CD4-positive, CD25-positive, alpha-beta regulatory T cell (primary cell): ENCODE measurements at regions not wholly inside any gene's neighbourhood (a gene's known extent, or its start where the extent isn't known, plus 50 kb on each side); places are given as distances from the start of the nearest gene placed in this dataset.

ENCODE experiments used
- ATAC-seq, 2 donors: fragments of 150-1000 bp; cut with Tn5 transposase; one replicate each; pipeline ENCODE4 v1.10.0; 2021; ENCODE audit warnings: low read depth in 2 of 2, moderate number of reproducible peaks in 2 of 2, moderate library complexity in 1 of 2
- DNase-seq, 3 donors: peaks; one replicate each; pipeline versions ENCODE4 v3.0.0 to v3.0.0-alpha.2; 2012 to 2022; ENCODE audit warnings: mixed read lengths in 1 of 3
- H3K27ac ChIP-seq: one replicate; pipeline ENCODE4 v1.7.0; 2013; ENCODE audit warnings: mild to moderate bottlenecking, low read length; ENCODE audit not compliant: insufficient read depth, poor library complexity, severe bottlenecking
- H3K27me3 ChIP-seq: one replicate; pipeline ENCODE4 v1.7.0; 2013; ENCODE audit warnings: low read length; ENCODE audit not compliant: control insufficient read depth, insufficient read depth
- H3K36me3 ChIP-seq: one replicate; pipeline ENCODE4 v1.7.0; 2013; ENCODE audit warnings: mild to moderate bottlenecking, low read length, moderate library complexity; ENCODE audit not compliant: control insufficient read depth, insufficient read depth
- H3K4me1 ChIP-seq: 2 replicates; pipeline ENCODE4 v1.7.0; 2013; ENCODE audit warnings: mild to moderate bottlenecking, low read length; ENCODE audit not compliant: insufficient read depth, control insufficient read depth, poor library complexity, severe bottlenecking
- H3K4me3 ChIP-seq: one replicate; pipeline ENCODE4 v1.7.0; 2013; ENCODE audit warnings: low read depth, mild to moderate bottlenecking, low read length, moderate library complexity
- H3K9me3 ChIP-seq, 2 experiments: 1 replicate in 1 of 2; 2 replicates in 1 of 2; pipeline ENCODE4 v1.7.0; 2013; ENCODE audit warnings: low read length in 2 of 2, mild to moderate bottlenecking in 1 of 2, moderate library complexity in 1 of 2; ENCODE audit not compliant: control insufficient read depth in 2 of 2
- H3K27ac Mint-ChIP-seq, 3 donors: one replicate each; pipeline ENCODE4 v1.8.0; 2020 to 2022; ENCODE audit warnings: mild to moderate bottlenecking in 3 of 3, mixed read lengths in 3 of 3, moderate library complexity in 2 of 3
- H3K27me3 Mint-ChIP-seq: one replicate; pipeline ENCODE4 v1.8.0; 2022; ENCODE audit warnings: mild to moderate bottlenecking, mixed read lengths
- H3K36me3 Mint-ChIP-seq: one replicate; pipeline ENCODE4 v1.8.0; 2020; ENCODE audit warnings: mixed read lengths
- H3K4me1 Mint-ChIP-seq, 4 donors: one replicate each; pipeline ENCODE4 v1.8.0; 2020 to 2022; ENCODE audit warnings: mixed read lengths in 4 of 4, mild to moderate bottlenecking in 1 of 4
- H3K4me3 Mint-ChIP-seq, 4 donors: one replicate each; pipeline ENCODE4 v1.8.0; 2020 to 2022; ENCODE audit warnings: mild to moderate bottlenecking in 4 of 4, mixed read lengths in 4 of 4, moderate library complexity in 3 of 4
- H3K9me3 Mint-ChIP-seq, 7 donors: one replicate each; pipeline ENCODE4 v1.8.0; 2020 to 2022; ENCODE audit warnings: mixed read lengths in 7 of 7, mild to moderate bottlenecking in 3 of 7, moderate library complexity in 2 of 7

GRCh38 chr4:148574066-148574465 is 131.9 kb upstream of the NR3C2 start:
- no peaks in the 10 kb centered on the region for H3K4me1 Mint-ChIP-seq

GRCh38 chr4:148573296-148573695 is 131.1 kb upstream of the NR3C2 start:
- DNase-seq (no peak), ATAC-seq (no peak)
- Histone ChIP-seq H3K27me3 (no peaks in the 10 kb centered on the region), H3K27ac (no peak overlapping the region), H3K9me3 (peaks cover 2 to 6% of the 10 kb centered on the region in 2 experiments), H3K4me1 (no peaks in the 10 kb centered on the region), H3K4me3 (no peak overlapping the region), H3K36me3 (no peaks in the 10 kb centered on the region)
- H3K36me3 Mint-ChIP-seq: no peaks in the 10 kb centered on the region
- H3K4me3 Mint-ChIP-seq: no peak overlapping the region
- H3K27me3 Mint-ChIP-seq: no peaks in the 10 kb centered on the region
- H3K4me1 Mint-ChIP-seq: no peaks in the 10 kb centered on the region
- no peak overlapping the region for H3K27ac Mint-ChIP-seq
- H3K9me3 Mint-ChIP-seq: peaks cover 0 to 18% (median 5%) of the 10 kb centered on the region in 7 donors

More at GRCh38 chr4:148574066-148574465, 131.9 kb upstream of the NR3C2 start:
- no peak overlapping the region for H3K27ac ChIP-seq
- H3K27me3 ChIP-seq: no peaks in the 10 kb centered on the region
- H3K27ac Mint-ChIP-seq: no peak overlapping the region
- H3K36me3 Mint-ChIP-seq: no peaks in the 10 kb centered on the region
- no peaks in the 10 kb centered on the region for H3K4me1 ChIP-seq
- H3K4me3 ChIP-seq: no peak overlapping the region
- no peak for ATAC-seq
- no peak overlapping the region for H3K4me3 Mint-ChIP-seq
- H3K9me3 ChIP-seq: peaks cover 2 to 6% of the 10 kb centered on the region in 2 experiments
- no peak for DNase-seq
- peaks cover 0 to 14% (median 5%) of the 10 kb centered on the region in 7 donors for H3K9me3 Mint-ChIP-seq
- no peaks in the 10 kb centered on the region for H3K36me3 ChIP-seq
- H3K27me3 Mint-ChIP-seq: no peaks in the 10 kb centered on the region

- H3K4me1 Mint-ChIP-seq: no peaks in the 10 kb centered on the region
- peaks cover 0 to 21% (median 5%) of the 10 kb centered on the region in 7 donors for H3K9me3 Mint-ChIP-seq
- H3K9me3 ChIP-seq: peaks cover 2 to 6% of the 10 kb centered on the region in 2 experiments
- no peaks in the 10 kb centered on the region for H3K27me3 Mint-ChIP-seq
- DNase-seq: no peak
- H3K4me3 ChIP-seq: no peak overlapping the region
- H3K27ac Mint-ChIP-seq: no peak overlapping the region
- no peak for ATAC-seq
- H3K27ac ChIP-seq: no peak overlapping the region
- no peaks in the 10 kb centered on the region for H3K4me1 ChIP-seq
- no peaks in the 10 kb centered on the region for H3K36me3 ChIP-seq
- H3K36me3 Mint-ChIP-seq: no peaks in the 10 kb centered on the region
- H3K4me3 Mint-ChIP-seq: no peak overlapping the region
- no peaks in the 10 kb centered on the region for H3K27me3 ChIP-seq
These were observed 123.6 kb upstream of the NR3C2 start for GRCh38 chr4:148565801-148566200.

- Histone ChIP-seq H3K4me3 (no peak overlapping the region), H3K4me1 (no peaks in the 10 kb centered on the region), H3K9me3 (no peaks in the 10 kb centered on the region), H3K27me3 (no peaks in the 10 kb centered on the region), H3K27ac (no peak overlapping the region), H3K36me3 (no peaks in the 10 kb centered on the region)
- Mint-ChIP-seq H3K36me3 (no peaks in the 10 kb centered on the region), H3K9me3 (peaks cover 0 to 4% (median 2%) of the 10 kb centered on the region in 7 donors), H3K27me3 (no peaks in the 10 kb centered on the region), H3K27ac (no peak overlapping the region), H3K4me3 (no peak overlapping the region), H3K4me1 (no peaks in the 10 kb centered on the region)
- ATAC-seq (no peak), DNase-seq (no peak)
These were observed 121.5 kb upstream of the NR3C2 start for GRCh38 chr4:148563684-148564083.

- H3K9me3 ChIP-seq: no peaks in the 10 kb centered on the region
- no peak overlapping the region for H3K4me3 ChIP-seq
- H3K27me3 Mint-ChIP-seq: no peaks in the 10 kb centered on the region
- H3K4me1 Mint-ChIP-seq: no peaks in the 10 kb centered on the region
- H3K36me3 ChIP-seq: no peaks in the 10 kb centered on the region
- no peak overlapping the region for H3K27ac Mint-ChIP-seq
- no peaks in the 10 kb centered on the region for H3K9me3 Mint-ChIP-seq
- no peak overlapping the region for H3K4me3 Mint-ChIP-seq
- no peak overlapping the region for H3K27ac ChIP-seq
- DNase-seq (no peak), ATAC-seq (no peak)
- H3K27me3 ChIP-seq: no peaks in the 10 kb centered on the region
- H3K4me1 ChIP-seq: no peaks in the 10 kb centered on the region
- H3K36me3 Mint-ChIP-seq: no peaks in the 10 kb centered on the region
These were observed 119.3 kb upstream of the NR3C2 start for GRCh38 chr4:148561467-148561866.

GRCh38 chr4:148557793-148558192 is 115.6 kb upstream of the NR3C2 start:
- Mint-ChIP-seq H3K4me3 (no peak overlapping the region), H3K9me3 (no peaks in the 10 kb centered on the region), H3K27ac (no peak overlapping the region), H3K36me3 (no peaks in the 10 kb centered on the region), H3K27me3 (no peaks in the 10 kb centered on the region), H3K4me1 (no peaks in the 10 kb centered on the region)
- Histone ChIP-seq H3K4me3 (no peak overlapping the region), H3K36me3 (no peaks in the 10 kb centered on the region), H3K4me1 (no peaks in the 10 kb centered on the region), H3K27ac (no peak overlapping the region), H3K27me3 (no peaks in the 10 kb centered on the region), H3K9me3 (no peaks in the 10 kb centered on the region)
- DNase-seq (no peak), ATAC-seq (no peak)

- H3K27ac Mint-ChIP-seq: no peak overlapping the region
- Histone ChIP-seq H3K27ac (no peak overlapping the region), H3K9me3 (no peaks in the 10 kb centered on the region), H3K27me3 (no peaks in the 10 kb centered on the region), H3K4me3 (no peak overlapping the region), H3K4me1 (no peaks in the 10 kb centered on the region), H3K36me3 (no peaks in the 10 kb centered on the region)
- DNase-seq (no peak), ATAC-seq (no peak)
- H3K4me3 Mint-ChIP-seq: no peak overlapping the region
- peaks cover 1% of the 10 kb centered on the region for H3K36me3 Mint-ChIP-seq
- H3K4me1 Mint-ChIP-seq: no peaks in the 10 kb centered on the region
- peaks cover 0 to 5% (median 0%) of the 10 kb centered on the region in 7 donors for H3K9me3 Mint-ChIP-seq
- no peaks in the 10 kb centered on the region for H3K27me3 Mint-ChIP-seq
These were observed 108.6 kb upstream of the NR3C2 start for GRCh38 chr4:148550788-148551187.

- Histone ChIP-seq H3K4me3 (no peak overlapping the region), H3K27ac (no peak overlapping the region), H3K9me3 (no peaks in the 10 kb centered on the region), H3K27me3 (no peaks in the 10 kb centered on the region), H3K4me1 (no peaks in the 10 kb centered on the region), H3K36me3 (no peaks in the 10 kb centered on the region)
- Mint-ChIP-seq H3K27ac (no peak overlapping the region), H3K9me3 (peaks cover 0 to 6% (median 0%) of the 10 kb centered on the region in 7 donors), H3K36me3 (peaks cover 3% of the 10 kb centered on the region), H3K27me3 (no peaks in the 10 kb centered on the region), H3K4me3 (no peak overlapping the region), H3K4me1 (no peaks in the 10 kb centered on the region)
- ATAC-seq (no peak), DNase-seq (no peak)
These were observed 100.9 kb upstream of the NR3C2 start for GRCh38 chr4:148542922-148543623.
